Erythroblast (primary cell): ENCODE measurements at regions not wholly inside any gene's neighbourhood (a gene's known extent, or its start where the extent isn't known, plus 50 kb on each side); places are given as distances from the start of the nearest gene placed in this dataset.

ENCODE experiments used
- GATA1 ChIP-seq: IDR thresholded peaks from 2 replicates; pipeline ENCODE4 v1.6.1; 2011; ENCODE audit warnings: low read depth, mild to moderate bottlenecking, control low read depth, low read length, moderate library complexity
- POLR2A ChIP-seq: IDR thresholded peaks from 2 replicates; pipeline ENCODE4 v1.6.1; 2011; ENCODE audit warnings: mild to moderate bottlenecking, low read length

DNA sequence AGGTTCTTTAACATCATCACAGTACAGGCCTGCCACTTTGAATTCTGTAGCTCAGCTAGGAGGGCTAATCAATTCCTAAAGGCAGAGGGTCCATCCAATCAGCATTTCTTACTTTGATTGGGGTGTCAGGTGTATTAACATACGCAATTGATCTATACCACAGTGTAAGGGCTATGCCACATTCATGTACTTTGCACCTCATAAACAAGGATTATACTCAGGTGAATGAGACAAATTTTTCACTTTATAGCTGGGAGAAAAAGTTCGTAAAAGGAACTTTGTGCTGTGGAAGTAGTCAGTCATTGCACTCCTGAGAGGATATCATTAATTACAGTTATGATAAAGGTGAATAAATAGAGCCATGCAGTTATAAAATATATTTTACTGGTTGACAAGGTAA lies 119.9 kb upstream of the AHR start:
- TF ChIP-seq POLR2A = no peak
- TF ChIP-seq GATA1 = no peak
